ENCODE measurements at regions not wholly inside any gene's neighbourhood (a gene's known extent, or its start where the extent isn't known, plus 50 kb on each side); places are given as distances from the start of the nearest gene placed in this dataset.

GRCh38 chr17:73933164-73933766, 270.2 kb upstream of the RPL38 start:
- no peak for DNase-seq (ENCODE audit: low spot score)

GRCh38 chr17:73933871-73934270, 269.6 kb upstream of the RPL38 start:
- DNase-seq (ENCODE audit: low spot score): no peak

DNA sequence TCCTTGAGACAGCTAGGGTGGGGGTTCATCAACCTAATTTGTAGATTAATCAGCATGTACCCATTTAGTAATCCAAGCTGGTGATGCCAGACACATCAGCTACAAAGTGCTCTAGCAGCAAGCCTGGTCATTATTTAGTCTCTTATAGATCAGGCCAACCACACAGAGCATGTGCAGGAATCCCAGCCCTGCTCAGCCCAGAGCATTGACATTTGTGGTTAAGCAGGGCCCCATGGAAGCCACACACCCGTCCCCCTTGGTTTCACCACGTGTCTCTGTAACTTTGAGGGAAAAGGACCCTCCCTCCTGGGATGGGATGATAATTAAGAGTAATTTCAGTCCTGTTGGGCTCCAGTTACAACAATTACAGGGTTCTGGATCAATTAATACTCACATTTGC, 268.8 kb upstream of the RPL38 start:
- no peak for DNase-seq (ENCODE audit: low spot score)

GRCh38 chr17:73936908-73937627, 266.4 kb upstream of the RPL38 start:
- DNase-seq (ENCODE audit: low spot score): no peak

GRCh38 chr17:73938706-73939105, 264.8 kb upstream of the RPL38 start:
- no peak for DNase-seq (ENCODE audit: low spot score)

GRCh38 chr17:73939806-73940205, 263.7 kb upstream of the RPL38 start:
- no peak for DNase-seq (ENCODE audit: low spot score)

GRCh38 chr17:73940511-73940910, 263.0 kb upstream of the RPL38 start:
- DNase-seq (ENCODE audit: low spot score): no peak

DNA sequence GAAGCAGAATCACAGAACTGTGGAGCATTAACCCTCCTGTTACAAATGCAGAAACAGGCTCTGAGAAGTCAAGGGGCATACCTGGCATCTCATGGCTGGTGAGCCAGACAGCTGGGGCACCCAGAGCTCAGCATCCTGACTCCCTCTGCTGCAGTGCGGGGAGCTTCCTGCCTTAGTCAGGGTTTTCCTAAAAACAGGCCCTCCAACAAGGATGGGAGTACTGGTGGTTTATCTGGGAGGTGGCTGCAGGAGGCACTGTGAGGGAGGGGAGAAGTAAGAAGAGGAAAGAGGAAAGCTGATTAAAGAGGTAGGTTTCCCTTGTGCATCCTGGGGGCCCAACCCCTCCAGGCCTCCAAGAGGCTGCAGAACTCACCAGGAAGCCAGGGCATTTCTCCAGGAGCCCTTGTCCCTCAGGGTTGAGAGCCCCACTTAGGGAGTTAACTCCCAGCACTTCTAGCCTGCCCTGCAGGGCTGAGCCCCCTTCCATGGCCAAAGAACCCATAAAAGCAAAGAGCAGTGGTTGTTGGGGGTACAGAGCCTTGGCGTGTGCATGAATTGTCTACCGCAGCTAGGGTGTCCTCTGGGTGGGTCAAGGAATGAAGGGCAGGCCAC, 261.5 kb upstream of the RPL38 start:
- no peak for DNase-seq (ENCODE audit: low spot score)

DNA sequence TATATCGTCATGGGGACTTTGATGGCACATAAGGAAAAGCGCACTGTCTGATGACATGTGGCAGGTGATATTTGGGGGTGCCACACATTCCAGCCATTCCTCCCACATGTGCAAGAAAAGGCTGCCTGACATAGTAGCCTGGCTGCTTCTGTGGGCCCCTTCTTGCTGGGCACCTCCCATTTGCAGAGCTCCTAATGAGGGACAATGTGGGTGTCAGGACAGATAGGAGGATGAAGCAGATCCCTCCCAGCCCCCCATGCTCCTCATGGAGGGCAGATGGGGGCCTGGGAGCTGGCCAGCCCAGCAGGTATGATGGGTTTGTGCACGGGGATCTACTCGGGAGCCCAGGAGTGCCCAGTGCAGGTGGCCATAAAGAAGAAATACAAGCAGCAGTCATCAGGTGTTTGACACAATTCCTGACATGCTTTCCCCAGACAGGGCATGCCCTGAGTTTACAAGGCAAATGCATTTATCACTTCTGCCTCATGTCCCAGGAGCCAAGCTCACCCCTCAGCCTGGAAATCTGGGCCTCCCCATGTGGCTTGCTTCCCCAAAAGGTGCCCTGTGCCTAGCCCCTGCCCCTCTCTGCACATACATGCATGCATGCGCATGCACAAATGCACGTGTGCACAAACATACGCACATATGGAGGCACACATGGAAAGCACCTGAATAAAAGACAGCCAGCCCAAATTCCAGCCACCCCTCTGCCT, 260.6 kb upstream of the RPL38 start:
- DNase-seq (ENCODE audit: low spot score): no peak

DNA sequence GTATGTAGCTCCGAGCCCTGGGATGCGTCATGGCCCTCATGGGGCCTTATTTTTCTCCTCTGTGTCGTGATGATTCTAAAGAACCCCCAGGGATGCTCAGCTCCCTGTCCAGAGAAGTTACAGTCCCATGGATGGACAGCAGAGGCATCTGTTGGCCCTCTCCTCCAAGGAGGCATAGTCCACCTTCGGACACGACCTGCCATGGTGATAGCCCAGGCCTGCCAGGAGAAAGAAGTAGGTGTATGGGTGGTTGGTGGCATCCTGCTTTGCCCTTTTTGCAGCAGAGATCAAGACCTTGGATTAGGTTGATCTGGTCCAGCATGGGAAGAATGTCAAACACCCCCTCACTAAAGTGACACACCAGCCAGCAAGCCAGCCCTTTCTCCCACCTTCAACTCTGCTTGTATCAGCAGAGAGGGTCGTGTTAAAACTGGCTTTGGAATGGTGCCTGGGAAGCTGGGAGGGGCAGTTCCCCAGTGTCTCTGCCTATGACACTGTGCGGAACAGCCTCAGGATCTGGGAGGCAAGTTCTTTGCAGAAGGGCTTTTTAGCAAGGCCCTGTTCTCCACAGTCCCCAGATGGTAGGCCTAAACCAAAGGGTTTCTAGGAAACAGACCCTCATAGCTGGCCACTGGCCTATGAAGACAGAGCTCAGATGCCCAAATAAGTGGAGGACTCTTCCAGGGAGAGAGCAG, 259.9 kb upstream of the RPL38 start:
- no peak for DNase-seq (ENCODE audit: low spot score)

GRCh38 chr17:73944366-73944765, 259.1 kb upstream of the RPL38 start:
- no peak for DNase-seq (ENCODE audit: low spot score)

- no peak for DNase-seq (ENCODE audit: low spot score)
Measured at GRCh38 chr17:73947281-73947965, 256.1 kb upstream of the RPL38 start.

- no peak for DNase-seq (ENCODE audit: low spot score)
Measured at GRCh38 chr17:73947966-73948355, 255.5 kb upstream of the RPL38 start.

GRCh38 chr17:73949903-73950592, 253.4 kb upstream of the RPL38 start:
- no peak for DNase-seq (ENCODE audit: low spot score)

DNA sequence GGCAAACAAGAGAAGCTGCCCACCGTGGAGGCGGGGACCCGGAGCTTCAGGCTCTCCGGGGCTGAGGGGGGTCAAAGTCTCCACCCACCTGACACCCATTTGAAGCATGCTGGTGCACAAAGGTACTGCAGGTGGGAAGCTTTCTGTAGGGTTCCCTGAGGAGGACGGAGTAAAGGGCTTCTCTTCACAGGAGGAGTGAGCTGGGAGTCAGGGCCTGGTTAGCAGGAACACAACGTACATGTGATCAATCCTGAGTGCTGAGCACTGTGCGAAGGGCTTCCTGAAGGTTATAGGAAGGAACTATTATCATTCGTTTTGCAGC, 252.9 kb upstream of the RPL38 start:
- no peak for DNase-seq (ENCODE audit: low spot score)

DNA sequence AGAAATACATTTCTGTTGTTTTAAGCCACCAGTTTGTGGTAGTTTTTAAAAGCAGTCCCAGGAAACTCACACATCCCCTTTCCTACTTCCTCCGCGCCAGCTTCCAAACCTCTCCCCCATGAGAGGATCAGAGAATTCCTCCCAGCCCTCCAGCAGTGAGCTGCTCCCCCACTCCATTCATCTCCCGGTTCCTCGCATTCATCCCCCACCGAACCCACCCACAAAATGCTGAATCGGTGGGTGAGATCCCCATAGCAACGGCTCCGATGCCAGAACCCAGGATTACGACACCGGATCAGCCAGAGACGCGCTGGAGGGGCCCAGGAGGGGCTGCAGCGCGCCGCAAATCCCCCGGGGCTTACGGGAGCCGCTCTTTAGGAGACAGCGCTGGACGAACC, 251.4 kb upstream of the RPL38 start:
- DNase-seq (ENCODE audit: low spot score): no peak

DNA sequence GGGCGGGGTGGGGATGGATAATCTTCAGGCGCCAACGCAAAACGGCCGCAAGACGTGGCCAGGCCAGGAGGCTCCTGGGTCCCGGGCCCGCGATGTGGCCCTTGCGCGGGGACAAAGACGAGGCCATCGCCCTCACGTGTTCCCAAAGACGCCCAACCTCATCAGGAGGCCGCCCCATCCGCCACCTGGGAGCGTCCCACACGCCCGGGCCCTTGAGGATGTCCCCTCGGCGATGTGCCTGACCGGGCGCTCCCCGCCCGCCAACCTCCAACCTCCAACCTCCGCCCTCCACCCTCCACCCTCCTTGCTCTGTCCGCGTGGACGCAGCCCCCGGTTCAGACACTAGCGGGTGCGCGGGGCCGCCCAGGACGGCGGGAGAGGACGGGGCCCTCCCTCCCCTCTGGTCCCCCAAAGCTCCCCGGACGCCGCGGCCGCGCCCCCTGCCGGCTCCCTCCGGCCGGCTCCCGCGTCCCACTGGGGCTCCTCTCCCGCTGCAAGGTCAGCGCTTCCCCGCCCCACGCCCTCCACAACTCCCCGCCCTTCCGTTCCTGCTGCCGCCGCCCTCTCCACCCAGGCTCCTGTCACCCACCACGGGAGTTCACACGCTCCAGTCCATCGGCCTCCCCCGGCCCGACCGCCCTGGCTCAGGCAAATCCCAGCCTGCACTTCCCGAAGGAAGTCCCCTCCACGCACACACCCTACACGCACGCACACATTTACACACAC, 250.8 kb upstream of the RPL38 start:
- DNase-seq (ENCODE audit: low spot score): no peak

DNA sequence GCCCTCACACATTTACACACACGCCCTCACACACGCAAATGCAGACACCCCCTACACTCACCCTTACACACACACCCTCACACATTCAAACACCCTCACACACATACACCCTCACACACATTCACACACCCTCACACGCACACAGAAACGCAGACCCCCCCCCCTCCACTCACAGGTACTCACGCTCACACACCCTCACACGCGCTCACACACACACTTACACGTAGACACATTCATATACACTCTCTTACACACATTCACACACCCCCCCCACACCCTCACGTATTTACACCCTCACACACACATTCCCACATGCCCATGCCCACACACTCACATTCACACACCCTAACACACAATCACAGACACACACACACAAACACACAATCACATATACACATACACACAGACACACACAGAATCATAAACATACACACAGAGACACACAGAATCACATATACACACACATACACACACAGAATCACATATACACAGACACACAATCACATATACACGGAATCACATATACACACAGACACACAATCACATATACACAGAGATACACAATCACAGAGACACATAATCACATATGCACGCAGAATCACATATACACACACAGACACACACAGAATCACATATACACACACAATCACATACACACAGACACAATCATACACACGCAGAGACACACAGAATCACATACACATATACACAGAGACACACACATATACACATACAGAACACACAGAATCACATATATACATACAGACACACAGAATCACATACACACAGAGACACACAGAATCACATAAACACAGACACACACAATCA, 250.1 kb upstream of the RPL38 start:
- no peak for DNase-seq (ENCODE audit: low spot score)

DNA sequence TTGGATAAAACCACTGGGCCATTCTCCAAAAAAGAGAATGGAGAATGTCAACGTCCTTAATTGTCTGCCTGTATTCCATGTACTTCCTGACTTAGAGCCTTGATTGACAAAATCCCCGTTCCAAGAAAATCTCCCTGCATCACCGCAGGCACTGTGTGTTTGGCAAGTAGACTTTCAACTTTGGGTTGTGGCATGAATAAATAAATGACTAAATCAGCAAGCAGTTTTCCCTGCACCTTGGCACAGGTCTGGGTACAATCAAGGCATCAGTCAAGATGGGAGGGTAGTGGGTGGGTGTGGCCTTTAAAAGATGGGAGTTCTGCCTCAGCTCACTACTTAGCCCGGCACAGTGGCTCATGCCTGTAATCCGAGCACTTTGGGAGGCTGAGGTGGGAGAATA, 248.5 kb upstream of the RPL38 start:
- DNase-seq (ENCODE audit: low spot score): no peak

DNA sequence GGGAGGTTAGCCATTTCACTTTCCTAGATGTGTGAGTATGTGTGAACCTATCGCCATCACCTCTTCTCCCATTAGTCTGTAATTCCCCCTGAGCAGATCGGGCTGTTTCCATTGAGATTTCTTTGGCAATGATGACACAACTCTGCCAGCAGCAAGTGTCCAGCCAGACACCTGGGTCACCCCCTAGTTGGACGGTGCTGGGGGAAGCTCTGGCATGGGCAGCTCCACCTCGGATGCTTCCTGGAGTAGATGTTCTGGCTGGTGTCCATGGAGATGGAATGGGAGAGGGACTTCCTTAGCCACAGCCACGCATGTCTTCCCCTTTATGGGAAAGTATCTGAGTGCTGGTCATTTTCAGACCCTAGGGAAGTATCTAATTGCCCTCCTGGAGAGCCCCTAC, 247.9 kb upstream of the RPL38 start:
- DNase-seq (ENCODE audit: low spot score): no peak

All from COLO829 (cell line).